T1000 (cell line): ENCODE measurements at regions not wholly inside any gene's neighbourhood (a gene's known extent, or its start where the extent isn't known, plus 50 kb on each side); places are given as distances from the start of the nearest gene placed in this dataset.
"Not testable (repeated sequence)": the region's sequence is repeated elsewhere in the genome, so short reads cannot be mapped to it uniquely, and the experiment has no call there.

ENCODE experiments used
- DNase-seq: peaks from one replicate; lab custom pipeline; 2025; ENCODE audit warnings: mixed read lengths; lab: John Stamatoyannopoulos, UW

- not testable (repeated sequence) for DNase-seq
These were observed 72.7 kb upstream of the NPIPB12 start for GRCh38 chr16:29578898-29579297.

- DNase-seq: not testable (repeated sequence)
These were observed 75.6 kb upstream of the NPIPB12 start for GRCh38 chr16:29581764-29582163.

DNA sequence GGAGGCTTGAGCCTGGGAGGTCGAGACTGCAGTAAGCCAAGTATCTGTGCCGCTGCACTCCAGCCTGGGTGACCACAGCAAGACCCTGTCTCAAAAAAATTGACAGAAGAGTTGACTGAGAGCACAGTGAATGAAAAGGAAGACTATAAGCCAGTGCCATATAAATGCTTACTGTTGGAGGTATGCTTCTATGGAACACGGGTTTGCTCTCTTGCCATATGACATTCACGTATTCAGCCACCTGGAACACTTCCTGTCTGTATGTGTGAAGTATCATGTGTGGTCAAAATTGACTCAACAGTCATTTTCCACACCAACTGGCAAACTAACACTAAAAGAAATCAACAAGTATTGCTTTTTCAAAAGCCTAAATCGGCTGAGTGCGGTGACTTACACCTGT, 71.1 kb upstream of the SPN start:
- DNase-seq: not testable (repeated sequence)

- not testable (repeated sequence) for DNase-seq
These were observed 68.7 kb upstream of the SPN start for GRCh38 chr16:29594269-29594925.

- peak; percentile 92 for DNase-seq
These were observed 67.9 kb upstream of the SPN start for GRCh38 chr16:29594926-29595838.

GRCh38 chr16:29597030-29597429, 66.0 kb upstream of the SPN start:
- DNase-seq: not testable (repeated sequence)

DNA sequence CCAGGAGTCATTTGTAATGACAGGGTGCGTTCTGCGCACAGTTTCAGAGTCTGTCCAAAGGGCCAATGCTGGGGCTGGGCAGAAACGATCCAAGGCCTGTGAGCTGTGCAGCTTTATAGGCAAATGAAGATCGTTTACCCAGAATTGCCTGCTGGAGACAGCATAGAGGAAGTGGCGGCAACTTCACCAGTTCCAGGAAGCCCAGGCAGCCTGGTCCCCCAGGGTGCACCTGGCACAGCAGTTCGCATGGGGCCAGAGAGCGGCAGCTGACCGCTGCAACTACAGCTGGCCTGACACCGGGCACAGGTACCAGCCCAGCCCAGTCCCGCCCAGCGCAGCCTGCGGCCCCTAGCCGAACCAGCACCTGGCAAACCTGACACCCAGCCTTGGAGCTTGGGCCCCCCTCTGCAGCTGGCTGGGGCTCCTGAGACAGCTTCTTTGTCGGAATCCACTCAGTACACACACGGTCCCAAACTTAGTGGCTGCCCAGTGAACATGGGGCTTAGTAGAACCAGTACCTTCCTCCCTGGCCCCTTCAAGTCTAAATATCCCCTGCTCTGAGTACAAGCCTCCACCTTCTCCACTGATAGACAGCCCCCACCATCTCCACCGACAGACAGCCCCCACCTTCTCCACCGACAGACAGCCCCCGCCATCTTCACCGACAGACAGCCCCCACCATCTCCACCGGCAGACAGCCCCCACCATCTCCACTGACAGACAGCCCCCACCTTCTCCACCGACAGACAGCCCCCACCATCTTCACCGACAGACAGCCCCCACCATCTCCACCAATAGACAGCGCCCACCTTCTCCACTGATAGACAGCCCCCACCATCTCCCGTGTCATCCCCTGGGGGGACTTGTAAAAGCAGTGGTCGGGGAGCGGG, 62.7 kb upstream of the SPN start:
- DNase-seq: not testable (repeated sequence)

- DNase-seq: not testable (repeated sequence)
These were observed 60.8 kb upstream of the SPN start for GRCh38 chr16:29602247-29602625.

GRCh38 chr16:29602683-29603088, 60.4 kb upstream of the SPN start:
- DNase-seq: not testable (repeated sequence)

DNA sequence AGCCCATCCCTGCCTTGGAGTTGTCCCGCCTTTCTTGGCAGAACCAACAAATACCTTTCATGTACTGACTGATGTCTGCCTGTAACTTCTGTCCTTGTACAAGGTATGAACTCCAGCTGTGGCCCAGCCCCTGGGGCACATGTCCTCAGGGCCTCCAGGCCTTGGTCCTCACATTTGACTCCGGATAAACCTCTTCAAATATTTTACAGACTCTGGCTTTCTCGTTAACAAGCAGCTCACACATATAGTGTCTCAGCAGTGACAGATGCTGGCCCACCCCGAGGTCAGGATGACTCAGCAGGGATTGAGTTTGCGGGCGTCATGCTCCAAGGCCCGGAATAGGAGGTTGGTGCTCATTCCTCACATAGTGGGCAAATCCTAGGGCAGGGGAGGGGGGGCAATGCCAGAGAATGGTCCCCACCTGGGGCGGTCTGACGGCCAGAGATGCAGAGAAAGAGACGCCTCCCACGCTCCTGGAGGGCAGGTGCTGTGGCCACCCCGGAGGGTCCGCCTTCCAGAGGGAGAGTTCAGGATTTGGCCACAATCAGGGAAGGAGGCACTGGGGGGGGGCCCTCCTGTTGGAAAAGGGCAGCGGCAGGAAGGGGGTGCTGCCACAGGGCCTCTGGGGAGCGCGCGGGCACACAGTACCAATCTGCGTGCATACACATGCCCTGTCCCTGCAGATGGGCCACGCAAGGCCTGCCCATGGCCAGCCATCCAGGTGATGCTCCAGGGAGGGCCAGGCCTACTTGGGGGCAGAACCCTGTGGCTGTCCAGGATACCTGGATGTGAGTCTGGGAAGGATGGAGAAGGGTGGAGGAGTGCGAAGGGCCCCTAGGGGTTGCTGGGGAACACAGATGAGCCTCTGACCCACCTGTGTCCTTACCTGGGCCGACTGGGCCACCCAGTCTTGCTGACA, 58.2 kb upstream of the SPN start:
- peak; percentile 44 for DNase-seq

- not testable (repeated sequence) for DNase-seq
These were observed 57.3 kb upstream of the SPN start for GRCh38 chr16:29605593-29606205.

DNA sequence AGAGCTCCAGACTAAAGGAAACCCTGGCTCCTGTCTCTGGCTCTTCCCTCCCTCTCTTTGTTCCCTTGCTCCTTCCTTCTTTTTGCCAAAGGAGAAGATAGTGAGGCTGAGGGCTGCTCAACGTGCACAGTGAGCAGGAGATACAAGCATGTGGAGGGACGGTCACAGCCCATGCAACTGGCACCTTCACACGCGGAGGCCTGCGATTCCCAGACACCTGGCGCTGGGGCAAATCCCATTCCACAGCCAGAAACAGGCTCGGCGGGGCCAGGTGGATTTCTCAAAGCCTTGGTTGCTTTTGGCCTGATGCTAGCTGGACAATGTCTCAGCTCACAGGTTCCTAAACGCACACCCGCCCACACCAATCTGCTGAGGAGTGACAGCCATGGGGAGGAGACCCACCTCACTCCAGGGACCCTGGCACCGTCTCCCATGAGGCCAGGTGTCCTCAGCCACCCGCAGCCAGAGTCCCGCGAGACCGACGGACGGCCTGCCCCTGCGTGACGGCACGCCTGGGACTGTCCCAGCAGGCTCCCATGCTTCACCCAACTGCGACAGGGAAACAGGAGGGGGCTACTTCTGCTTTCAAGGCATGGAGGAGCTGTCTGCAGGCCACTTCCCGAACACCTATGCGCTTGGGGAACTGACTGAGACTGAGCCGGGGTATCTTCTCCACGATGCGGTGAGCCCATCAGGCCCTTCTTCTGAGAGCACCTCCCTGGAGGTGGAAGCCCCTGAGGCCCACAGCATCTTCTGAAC, 56.2 kb upstream of the SPN start:
- DNase-seq: not testable (repeated sequence)

GRCh38 chr16:29607428-29607823, 55.6 kb upstream of the SPN start:
- DNase-seq: not testable (repeated sequence)

DNA sequence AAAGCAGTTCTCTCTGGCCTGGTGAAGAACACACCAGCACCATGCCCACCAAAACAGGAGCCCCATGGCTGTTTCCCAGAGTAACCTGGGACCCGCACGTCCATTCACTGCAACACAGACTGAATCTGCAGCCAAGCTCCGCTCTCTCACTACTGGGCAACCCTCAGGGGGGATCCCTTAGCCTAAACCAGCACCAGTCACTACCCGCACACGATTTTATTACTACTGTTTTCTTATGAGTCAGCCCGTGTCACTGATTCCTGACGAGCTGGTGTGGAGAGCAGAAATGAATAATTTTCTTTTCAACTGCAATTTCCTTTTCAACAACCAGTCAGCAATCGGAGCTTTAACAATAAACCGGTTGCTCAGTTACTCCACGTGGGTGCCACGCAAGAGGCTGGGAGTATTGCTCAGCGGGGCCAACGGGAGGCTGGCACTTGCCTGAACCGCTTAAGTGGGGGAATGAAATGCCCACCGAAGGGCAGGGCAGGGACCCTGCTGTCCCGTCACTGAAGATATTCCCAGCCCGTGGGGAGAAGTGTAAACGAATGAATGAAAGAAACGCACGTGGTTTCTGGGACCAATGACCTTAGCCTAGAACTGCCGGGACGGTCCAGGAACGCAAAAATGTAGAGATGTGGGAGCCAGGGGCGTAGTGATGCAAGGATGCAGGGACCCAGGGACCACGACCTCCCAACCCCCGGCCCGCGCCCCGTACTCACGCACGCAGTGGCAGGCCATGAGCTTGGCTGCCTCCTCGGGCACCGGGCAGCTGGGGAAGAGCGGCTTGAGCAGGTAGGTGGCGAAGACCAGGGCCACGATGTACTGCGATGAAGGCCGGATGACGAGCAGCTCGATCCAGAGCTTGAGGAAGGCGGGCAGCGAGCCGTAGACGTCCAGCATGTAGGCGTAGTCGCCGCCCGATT, 50.4 kb upstream of the SPN start:
- peak; percentile 50 for DNase-seq
